Liver (tissue), 8 donors: ENCODE measurements at regions not wholly inside any gene's neighbourhood (a gene's known extent, or its start where the extent isn't known, plus 50 kb on each side); places are given as distances from the start of the nearest gene placed in this dataset.

Experiments
- DNase-seq: peaks from one replicate; pipeline ENCODE4 v3.0.0-alpha.2; 2017; ENCODE audit warnings: low spot score
- H3K27ac ChIP-seq, 2 donors: one replicate each; pipeline ENCODE4 v1.7.0; 2013; ENCODE audit warnings: inconsistent platforms in 2 of 2, low read length in 2 of 2, control low read depth in 1 of 2, low read depth in 1 of 2, mild to moderate bottlenecking in 1 of 2
- H3K27me3 ChIP-seq, 4 donors: one replicate each; pipeline versions ENCODE4 v1.6.1 to v1.7.0; 2013; ENCODE audit warnings: low read length in 3 of 4, inconsistent platforms in 1 of 4, mild to moderate bottlenecking in 1 of 4, moderate library complexity in 1 of 4; ENCODE audit not compliant: control insufficient read depth in 4 of 4, insufficient read depth in 4 of 4
- H3K36me3 ChIP-seq, 4 donors: one replicate each; pipeline versions ENCODE4 v1.6.1 to v1.7.0; 2013; ENCODE audit warnings: low read length in 3 of 4, mild to moderate bottlenecking in 3 of 4, low read depth in 1 of 4, moderate library complexity in 1 of 4; ENCODE audit not compliant: control insufficient read depth in 4 of 4, insufficient read depth in 3 of 4
- H3K4me1 ChIP-seq, 4 donors: one replicate each; pipeline versions ENCODE4 v1.6.1 to v1.7.0; 2013; ENCODE audit warnings: low read length in 3 of 4, mild to moderate bottlenecking in 3 of 4, moderate library complexity in 1 of 4; ENCODE audit not compliant: control insufficient read depth in 4 of 4, insufficient read depth in 4 of 4
- H3K4me3 ChIP-seq, 3 donors: one replicate each; pipeline versions ENCODE4 v1.6.1 to v1.7.0; 2013; ENCODE audit warnings: low read length in 3 of 3, control low read depth in 1 of 3, low read depth in 1 of 3, mild to moderate bottlenecking in 1 of 3
- H3K9ac ChIP-seq, 2 donors: one replicate each; pipeline ENCODE4 v1.7.0; 2013; ENCODE audit warnings: low read length in 2 of 2, mild to moderate bottlenecking in 2 of 2, moderate library complexity in 2 of 2, control low read depth in 1 of 2, low read depth in 1 of 2
- H3K9me3 ChIP-seq, 4 donors: one replicate each; pipeline versions ENCODE4 v1.6.1 to v1.7.0; 2013; ENCODE audit warnings: low read length in 3 of 4; ENCODE audit not compliant: control insufficient read depth in 4 of 4
- EGR1 ChIP-seq, 2 donors: IDR thresholded peaks; 2 replicates each; pipeline ENCODE4 v1.6.1; 2016 to 2018; ENCODE audit warnings: antibody characterized with exemption in 2 of 2, low read depth in 2 of 2
- FOXA1 ChIP-seq: IDR thresholded peaks from 2 replicates; pipeline ENCODE4 v1.6.1; 2016; ENCODE audit warnings: antibody characterized with exemption
- FOXA2 ChIP-seq: IDR thresholded peaks from 2 replicates; pipeline ENCODE4 v1.6.1; 2016; ENCODE audit warnings: antibody characterized with exemption
- GABPA ChIP-seq, 2 donors: IDR thresholded peaks in 1 of 2; conservative IDR thresholded peaks in 1 of 2; 2 replicates each; pipeline ENCODE4 v1.6.1; 2016; ENCODE audit warnings: antibody characterized with exemption in 2 of 2, mild to moderate bottlenecking in 1 of 2, moderate library complexity in 1 of 2
- HNF4A ChIP-seq, 2 donors: conservative IDR thresholded peaks; 2 replicates each; pipeline ENCODE4 v1.6.1; 2016; ENCODE audit warnings: antibody characterized with exemption in 2 of 2, mild to moderate bottlenecking in 2 of 2
- HNF4G ChIP-seq: IDR thresholded peaks from 2 replicates; pipeline ENCODE4 v1.6.1; 2016; ENCODE audit warnings: antibody characterized with exemption
- JUND ChIP-seq, 2 donors: IDR thresholded peaks; 2 replicates each; pipeline ENCODE4 v1.6.1; 2016; ENCODE audit warnings: antibody characterized with exemption in 2 of 2
- NR2F2 ChIP-seq: IDR thresholded peaks from 2 replicates; pipeline ENCODE4 v1.6.1; 2016; ENCODE audit warnings: antibody characterized with exemption
- RAD21 ChIP-seq, 2 donors: IDR thresholded peaks; 2 replicates each; pipeline ENCODE4 v1.6.1; 2016; ENCODE audit warnings: antibody characterized with exemption in 2 of 2, mild to moderate bottlenecking in 2 of 2
- RXRA ChIP-seq, 2 donors: IDR thresholded peaks; 2 replicates each; pipeline ENCODE4 v1.6.1; 2017 to 2018; ENCODE audit warnings: antibody characterized with exemption in 2 of 2, mild to moderate bottlenecking in 1 of 2
- SP1 ChIP-seq: IDR thresholded peaks from 2 replicates; pipeline ENCODE4 v1.6.1; 2018; ENCODE audit warnings: antibody characterized with exemption, mild to moderate bottlenecking
- TAF1 ChIP-seq: conservative IDR thresholded peaks from 2 replicates; pipeline ENCODE4 v1.6.1; 2016; ENCODE audit warnings: antibody characterized with exemption, mild to moderate bottlenecking
- YY1 ChIP-seq: IDR thresholded peaks from 2 replicates; pipeline ENCODE4 v1.6.1; 2016; ENCODE audit warnings: antibody characterized with exemption, mild to moderate bottlenecking
- WGBS: extraction: QIAGEN DNeasy Blood & Tissue Kit; methylation state at CpG from one replicate; pipeline ENCODE4 v1.1.7; 2013; 5-methylcytosine and 5-hydroxymethylcytosine counted together
- TF ChIP-seq, protein P1 (sequence below): IDR thresholded peaks from 2 replicates; pipeline ENCODE4 v1.6.1; 2016; ENCODE audit warnings: antibody characterized with exemption, mild to moderate bottlenecking
- TF ChIP-seq, protein P2 (sequence below): fragments of 150-350 bp; IDR thresholded peaks from 2 replicates; pipeline ENCODE4 v1.5.1; 2017; ENCODE audit warnings: improper control_type of control experiment, low read depth, low read length; ENCODE audit not compliant: missing input control
- TF ChIP-seq, protein P3 (sequence below): IDR thresholded peaks from 2 replicates; pipeline ENCODE4 v1.6.1; 2016; ENCODE audit warnings: antibody characterized with exemption
- TF ChIP-seq, protein P4 (sequence below): IDR thresholded peaks from 2 replicates; pipeline ENCODE4 v1.6.1; 2016; ENCODE audit warnings: antibody characterized with exemption
- TF ChIP-seq, protein P5 (sequence below): IDR thresholded peaks from 2 replicates; pipeline ENCODE4 v1.6.1; 2016; ENCODE audit warnings: antibody characterized with exemption
- donor health status: healthy.
- donor health status: healthy.
- donor health status: healthy.
- donor health status: healthy.
- donor health status: healthy.

DNA sequence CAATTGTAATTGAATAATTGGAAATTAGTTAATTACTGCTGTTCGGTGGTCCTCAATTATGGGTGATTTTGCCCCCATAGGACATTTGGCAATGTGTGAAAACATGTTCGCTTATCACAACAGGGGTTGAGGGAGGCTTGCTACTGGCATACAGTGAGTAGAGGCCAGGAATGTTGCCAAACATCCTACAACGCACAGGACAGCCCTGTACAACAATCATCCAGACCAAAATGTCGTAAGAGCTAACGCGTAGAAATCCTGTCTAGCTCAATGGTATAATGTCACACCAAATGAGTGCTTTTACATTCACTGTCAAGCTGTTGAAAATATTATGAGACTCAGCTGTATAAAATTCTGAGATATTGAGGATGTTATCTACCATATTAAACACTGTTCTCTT lies 464.4 kb upstream of the TUSC1 start:
- DNase-seq: no peak
- 85% methylated on average over 6 of the region's 6 CpGs for WGBS
- TF ChIP-seq JUND (IDR thresholded peaks at IDR 0.05) (no peak), RXRA (IDR thresholded peaks at IDR 0.05) (no peak), HNF4A (conservative IDR thresholded peaks at IDR 0.05) (no peak), YY1 (no peak), HNF4G (no peak), FOXA2 (no peak), GABPA (IDR thresholded peaks at IDR 0.05 in 1 of 2, conservative IDR thresholded peaks at IDR 0.05 in 1 of 2) (no peak), TAF1 (no peak), SP1 (no peak), EGR1 (IDR thresholded peaks at IDR 0.05; ENCODE audit: low read depth in 2 of 2) (no peak), FOXA1 (no peak), NR2F2 (no peak), RAD21 (IDR thresholded peaks at IDR 0.05) (no peak)
- TF ChIP-seq, protein P1, sequence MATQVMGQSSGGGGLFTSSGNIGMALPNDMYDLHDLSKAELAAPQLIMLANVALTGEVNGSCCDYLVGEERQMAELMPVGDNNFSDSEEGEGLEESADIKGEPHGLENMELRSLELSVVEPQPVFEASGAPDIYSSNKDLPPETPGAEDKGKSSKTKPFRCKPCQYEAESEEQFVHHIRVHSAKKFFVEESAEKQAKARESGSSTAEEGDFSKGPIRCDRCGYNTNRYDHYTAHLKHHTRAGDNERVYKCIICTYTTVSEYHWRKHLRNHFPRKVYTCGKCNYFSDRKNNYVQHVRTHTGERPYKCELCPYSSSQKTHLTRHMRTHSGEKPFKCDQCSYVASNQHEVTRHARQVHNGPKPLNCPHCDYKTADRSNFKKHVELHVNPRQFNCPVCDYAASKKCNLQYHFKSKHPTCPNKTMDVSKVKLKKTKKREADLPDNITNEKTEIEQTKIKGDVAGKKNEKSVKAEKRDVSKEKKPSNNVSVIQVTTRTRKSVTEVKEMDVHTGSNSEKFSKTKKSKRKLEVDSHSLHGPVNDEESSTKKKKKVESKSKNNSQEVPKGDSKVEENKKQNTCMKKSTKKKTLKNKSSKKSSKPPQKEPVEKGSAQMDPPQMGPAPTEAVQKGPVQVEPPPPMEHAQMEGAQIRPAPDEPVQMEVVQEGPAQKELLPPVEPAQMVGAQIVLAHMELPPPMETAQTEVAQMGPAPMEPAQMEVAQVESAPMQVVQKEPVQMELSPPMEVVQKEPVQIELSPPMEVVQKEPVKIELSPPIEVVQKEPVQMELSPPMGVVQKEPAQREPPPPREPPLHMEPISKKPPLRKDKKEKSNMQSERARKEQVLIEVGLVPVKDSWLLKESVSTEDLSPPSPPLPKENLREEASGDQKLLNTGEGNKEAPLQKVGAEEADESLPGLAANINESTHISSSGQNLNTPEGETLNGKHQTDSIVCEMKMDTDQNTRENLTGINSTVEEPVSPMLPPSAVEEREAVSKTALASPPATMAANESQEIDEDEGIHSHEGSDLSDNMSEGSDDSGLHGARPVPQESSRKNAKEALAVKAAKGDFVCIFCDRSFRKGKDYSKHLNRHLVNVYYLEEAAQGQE: no peak
- TF ChIP-seq, protein P2, sequence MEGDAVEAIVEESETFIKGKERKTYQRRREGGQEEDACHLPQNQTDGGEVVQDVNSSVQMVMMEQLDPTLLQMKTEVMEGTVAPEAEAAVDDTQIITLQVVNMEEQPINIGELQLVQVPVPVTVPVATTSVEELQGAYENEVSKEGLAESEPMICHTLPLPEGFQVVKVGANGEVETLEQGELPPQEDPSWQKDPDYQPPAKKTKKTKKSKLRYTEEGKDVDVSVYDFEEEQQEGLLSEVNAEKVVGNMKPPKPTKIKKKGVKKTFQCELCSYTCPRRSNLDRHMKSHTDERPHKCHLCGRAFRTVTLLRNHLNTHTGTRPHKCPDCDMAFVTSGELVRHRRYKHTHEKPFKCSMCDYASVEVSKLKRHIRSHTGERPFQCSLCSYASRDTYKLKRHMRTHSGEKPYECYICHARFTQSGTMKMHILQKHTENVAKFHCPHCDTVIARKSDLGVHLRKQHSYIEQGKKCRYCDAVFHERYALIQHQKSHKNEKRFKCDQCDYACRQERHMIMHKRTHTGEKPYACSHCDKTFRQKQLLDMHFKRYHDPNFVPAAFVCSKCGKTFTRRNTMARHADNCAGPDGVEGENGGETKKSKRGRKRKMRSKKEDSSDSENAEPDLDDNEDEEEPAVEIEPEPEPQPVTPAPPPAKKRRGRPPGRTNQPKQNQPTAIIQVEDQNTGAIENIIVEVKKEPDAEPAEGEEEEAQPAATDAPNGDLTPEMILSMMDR: no peak
- TF ChIP-seq, protein P3, sequence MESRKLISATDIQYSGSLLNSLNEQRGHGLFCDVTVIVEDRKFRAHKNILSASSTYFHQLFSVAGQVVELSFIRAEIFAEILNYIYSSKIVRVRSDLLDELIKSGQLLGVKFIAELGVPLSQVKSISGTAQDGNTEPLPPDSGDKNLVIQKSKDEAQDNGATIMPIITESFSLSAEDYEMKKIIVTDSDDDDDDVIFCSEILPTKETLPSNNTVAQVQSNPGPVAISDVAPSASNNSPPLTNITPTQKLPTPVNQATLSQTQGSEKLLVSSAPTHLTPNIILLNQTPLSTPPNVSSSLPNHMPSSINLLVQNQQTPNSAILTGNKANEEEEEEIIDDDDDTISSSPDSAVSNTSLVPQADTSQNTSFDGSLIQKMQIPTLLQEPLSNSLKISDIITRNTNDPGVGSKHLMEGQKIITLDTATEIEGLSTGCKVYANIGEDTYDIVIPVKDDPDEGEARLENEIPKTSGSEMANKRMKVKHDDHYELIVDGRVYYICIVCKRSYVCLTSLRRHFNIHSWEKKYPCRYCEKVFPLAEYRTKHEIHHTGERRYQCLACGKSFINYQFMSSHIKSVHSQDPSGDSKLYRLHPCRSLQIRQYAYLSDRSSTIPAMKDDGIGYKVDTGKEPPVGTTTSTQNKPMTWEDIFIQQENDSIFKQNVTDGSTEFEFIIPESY: no peak
- TF ChIP-seq, protein P4, sequence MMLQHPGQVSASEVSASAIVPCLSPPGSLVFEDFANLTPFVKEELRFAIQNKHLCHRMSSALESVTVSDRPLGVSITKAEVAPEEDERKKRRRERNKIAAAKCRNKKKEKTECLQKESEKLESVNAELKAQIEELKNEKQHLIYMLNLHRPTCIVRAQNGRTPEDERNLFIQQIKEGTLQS: no peak
- TF ChIP-seq, protein P5, sequence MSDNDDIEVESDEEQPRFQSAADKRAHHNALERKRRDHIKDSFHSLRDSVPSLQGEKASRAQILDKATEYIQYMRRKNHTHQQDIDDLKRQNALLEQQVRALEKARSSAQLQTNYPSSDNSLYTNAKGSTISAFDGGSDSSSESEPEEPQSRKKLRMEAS: no peak
- Histone ChIP-seq H3K4me1 (no peaks in the 10 kb centered on the region), H3K4me3 (no peak overlapping the region), H3K9ac (no peak overlapping the region), H3K9me3 (peaks cover 0 to 2% (median 0%) of the 10 kb centered on the region in 4 donors), H3K27ac (no peak overlapping the region), H3K36me3 (no peaks in the 10 kb centered on the region), H3K27me3 (no peaks in the 10 kb centered on the region)

DNA sequence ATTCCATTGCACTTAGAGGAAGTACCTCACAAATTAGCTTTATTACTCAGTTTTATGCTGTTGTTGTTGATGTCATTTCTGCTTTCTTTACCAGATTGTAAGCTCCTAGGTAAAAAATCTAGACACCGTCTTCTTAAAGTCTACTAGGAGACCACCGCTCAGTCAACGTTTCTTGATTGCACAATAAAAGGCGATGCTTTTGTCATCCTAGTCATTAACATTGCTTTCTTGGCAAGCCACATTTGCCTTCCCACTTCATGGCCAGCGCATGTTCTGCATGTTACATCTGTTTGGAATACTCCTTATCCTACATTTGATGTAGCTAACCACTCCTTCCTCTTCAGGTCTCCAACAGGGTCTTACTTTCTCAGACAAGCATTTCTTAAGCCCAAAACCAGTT lies 464.0 kb upstream of the TUSC1 start:
- Histone ChIP-seq H3K9me3 (peaks cover 0 to 2% (median 0%) of the 10 kb centered on the region in 4 donors), H3K4me1 (no peaks in the 10 kb centered on the region), H3K27ac (no peak overlapping the region), H3K9ac (no peak overlapping the region), H3K27me3 (no peaks in the 10 kb centered on the region), H3K36me3 (no peaks in the 10 kb centered on the region), H3K4me3 (no peak overlapping the region)
- no peak for TF ChIP-seq HNF4G
- DNase-seq: no peak
- WGBS: 84% methylated on average over 5 of the region's 5 CpGs
